Kidney (tissue), 13 donors: ENCODE measurements at regions not wholly inside any gene's neighbourhood (a gene's known extent, or its start where the extent isn't known, plus 50 kb on each side); places are given as distances from the start of the nearest gene placed in this dataset.

Experiments
- DNase-seq, 5 donors: peaks; one replicate each; pipeline ENCODE4 v3.0.0-alpha.2; 2013 to 2020
- FAIRE-seq: peaks from 2 replicates; lab custom pipeline; 2012; peaks lifted over from hg19 to GRCh38; lab: Jason Lieb, UNC
- H3K27ac ChIP-seq, 2 donors: one replicate each; pipeline ENCODE4 v1.7.0; 2013; ENCODE audit warnings: low read depth in 2 of 2, low read length in 2 of 2, inconsistent platforms in 1 of 2
- H3K27me3 ChIP-seq: one replicate; pipeline ENCODE4 v1.7.1; 2013; ENCODE audit warnings: low read length, inconsistent platforms; ENCODE audit not compliant: control insufficient read depth, insufficient read depth
- H3K36me3 ChIP-seq, 3 donors: one replicate each; pipeline versions ENCODE4 v1.7.0 to v1.7.1; 2013; ENCODE audit warnings: low read length in 3 of 3, control low read depth in 1 of 3, inconsistent platforms in 1 of 3; ENCODE audit not compliant: insufficient read depth in 3 of 3, control insufficient read depth in 2 of 3
- H3K4me1 ChIP-seq, 3 donors: one replicate each; pipeline versions ENCODE4 v1.7.0 to v1.7.1; 2013; ENCODE audit warnings: low read length in 3 of 3, inconsistent platforms in 1 of 3, low read depth in 1 of 3; ENCODE audit not compliant: control insufficient read depth in 2 of 3, insufficient read depth in 2 of 3
- H3K4me3 ChIP-seq, 3 donors: one replicate each; pipeline versions ENCODE4 v1.7.0 to v1.8.1; 2013; ENCODE audit warnings: low read length in 3 of 3, control low read depth in 1 of 3, inconsistent platforms in 1 of 3
- H3K9ac ChIP-seq, 3 donors: one replicate each; pipeline versions ENCODE4 v1.7.0 to v1.7.1; 2013; ENCODE audit warnings: low read length in 3 of 3, control low read depth in 1 of 3, inconsistent platforms in 1 of 3
- H3K9me3 ChIP-seq, 3 donors: one replicate each; pipeline versions ENCODE4 v1.7.0 to v1.7.1; 2013; ENCODE audit warnings: low read length in 3 of 3, control low read depth in 1 of 3, inconsistent platforms in 1 of 3; ENCODE audit not compliant: control insufficient read depth in 2 of 3, insufficient read depth in 1 of 3
- intact Hi-C: fragments of 100-400 bp; cut with DNase I; formaldehyde crosslinking; loops from one replicate; pipeline ENCODE4 v1.11.1; 2022
- TF ChIP-seq, protein P1 (sequence below): IDR thresholded peaks from 3 replicates; pipeline ENCODE4 v1.5.1; 2012; ENCODE audit warnings: mild to moderate bottlenecking, moderate library complexity, borderline replicate concordance; ENCODE audit not compliant: insufficient read depth; ENCODE audit errors: extremely low read depth
- donor health status: control.
- donor health status: control.
- donor health status: control.
- donor health status: control.
- donor health status: control.
- donor health status: DM: yes; HTN: yes; CAD: no.
- donor health status: Normal renal cell carcinoma (clear cell type).

- H3K4me3 ChIP-seq = no peak overlapping the region
- no peaks in the 10 kb centered on the region for H3K36me3 ChIP-seq
- H3K27ac ChIP-seq = no peak overlapping the region
- intact Hi-C loops = no loop called here
- H3K9me3 ChIP-seq = no peaks in the 10 kb centered on the region
- TF ChIP-seq, protein P1, sequence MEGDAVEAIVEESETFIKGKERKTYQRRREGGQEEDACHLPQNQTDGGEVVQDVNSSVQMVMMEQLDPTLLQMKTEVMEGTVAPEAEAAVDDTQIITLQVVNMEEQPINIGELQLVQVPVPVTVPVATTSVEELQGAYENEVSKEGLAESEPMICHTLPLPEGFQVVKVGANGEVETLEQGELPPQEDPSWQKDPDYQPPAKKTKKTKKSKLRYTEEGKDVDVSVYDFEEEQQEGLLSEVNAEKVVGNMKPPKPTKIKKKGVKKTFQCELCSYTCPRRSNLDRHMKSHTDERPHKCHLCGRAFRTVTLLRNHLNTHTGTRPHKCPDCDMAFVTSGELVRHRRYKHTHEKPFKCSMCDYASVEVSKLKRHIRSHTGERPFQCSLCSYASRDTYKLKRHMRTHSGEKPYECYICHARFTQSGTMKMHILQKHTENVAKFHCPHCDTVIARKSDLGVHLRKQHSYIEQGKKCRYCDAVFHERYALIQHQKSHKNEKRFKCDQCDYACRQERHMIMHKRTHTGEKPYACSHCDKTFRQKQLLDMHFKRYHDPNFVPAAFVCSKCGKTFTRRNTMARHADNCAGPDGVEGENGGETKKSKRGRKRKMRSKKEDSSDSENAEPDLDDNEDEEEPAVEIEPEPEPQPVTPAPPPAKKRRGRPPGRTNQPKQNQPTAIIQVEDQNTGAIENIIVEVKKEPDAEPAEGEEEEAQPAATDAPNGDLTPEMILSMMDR = no peak
- DNase-seq = no peak
- H3K27me3 ChIP-seq = no peaks in the 10 kb centered on the region
- H3K4me1 ChIP-seq = no peaks in the 10 kb centered on the region
- no peak for FAIRE-seq
- no peak overlapping the region for H3K9ac ChIP-seq
Measured at GRCh38 chr2:238777369-238778067, 70.4 kb upstream of the TWIST2 start.

GRCh38 chr2:238784671-238785527, 63.0 kb upstream of the TWIST2 start:
- FAIRE-seq = no peak

GRCh38 chr2:238785528-238785860, 62.4 kb upstream of the TWIST2 start:
- Histone ChIP-seq H3K4me3 (no peak overlapping the region), H3K9ac (no peak overlapping the region), H3K9me3 (no peaks in the 10 kb centered on the region), H3K36me3 (no peaks in the 10 kb centered on the region), H3K27me3 (no peaks in the 10 kb centered on the region), H3K27ac (no peak overlapping the region), H3K4me1 (no peaks in the 10 kb centered on the region)
- FAIRE-seq (no peak), DNase-seq (no peak)
- intact Hi-C loops = loop anchor here (10.0 kb wide), 1 partner anchor 421 kb away; no protein-coding TSS in a partner anchor
- TF ChIP-seq, protein P1 = no peak

More at GRCh38 chr2:238784671-238785527, 63.0 kb upstream of the TWIST2 start:
- Histone ChIP-seq H3K27ac (no peak overlapping the region), H3K9ac (no peak overlapping the region), H3K4me1 (no peaks in the 10 kb centered on the region), H3K4me3 (no peak overlapping the region), H3K9me3 (no peaks in the 10 kb centered on the region), H3K27me3 (no peaks in the 10 kb centered on the region), H3K36me3 (no peaks in the 10 kb centered on the region)
- peak in 4 of 5 donors; percentile 78 to 86 (median 81) for DNase-seq
- intact Hi-C loops = loop anchor here (10.0 kb wide), 1 partner anchor 420 kb away; no protein-coding TSS in a partner anchor
- TF ChIP-seq, protein P1 = peak; percentile 89
